ENCODE measurements at regions not wholly inside any gene's neighbourhood (a gene's known extent, or its start where the extent isn't known, plus 50 kb on each side); places are given as distances from the start of the nearest gene placed in this dataset.

DNA sequence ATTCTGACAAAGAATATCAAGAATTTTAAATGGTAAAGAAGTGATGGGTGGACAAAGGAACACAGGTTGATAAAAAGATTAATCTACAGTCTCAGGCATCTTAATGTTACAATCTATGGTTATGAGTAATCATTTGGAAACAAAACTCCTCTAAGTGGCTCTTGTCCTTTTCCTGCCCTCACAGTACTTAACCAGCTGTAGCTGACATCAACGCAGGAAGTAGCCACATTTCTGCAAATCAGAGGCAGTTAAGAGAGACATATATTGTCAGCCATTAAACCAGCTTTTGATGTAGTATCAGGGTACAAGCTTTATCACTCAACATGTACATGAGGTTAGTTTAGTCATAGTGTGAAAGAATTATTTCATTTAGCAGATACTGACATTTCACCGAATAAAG is 244.6 kb downstream of the NR4A2 start:
- DNase-seq = no peak

DNA sequence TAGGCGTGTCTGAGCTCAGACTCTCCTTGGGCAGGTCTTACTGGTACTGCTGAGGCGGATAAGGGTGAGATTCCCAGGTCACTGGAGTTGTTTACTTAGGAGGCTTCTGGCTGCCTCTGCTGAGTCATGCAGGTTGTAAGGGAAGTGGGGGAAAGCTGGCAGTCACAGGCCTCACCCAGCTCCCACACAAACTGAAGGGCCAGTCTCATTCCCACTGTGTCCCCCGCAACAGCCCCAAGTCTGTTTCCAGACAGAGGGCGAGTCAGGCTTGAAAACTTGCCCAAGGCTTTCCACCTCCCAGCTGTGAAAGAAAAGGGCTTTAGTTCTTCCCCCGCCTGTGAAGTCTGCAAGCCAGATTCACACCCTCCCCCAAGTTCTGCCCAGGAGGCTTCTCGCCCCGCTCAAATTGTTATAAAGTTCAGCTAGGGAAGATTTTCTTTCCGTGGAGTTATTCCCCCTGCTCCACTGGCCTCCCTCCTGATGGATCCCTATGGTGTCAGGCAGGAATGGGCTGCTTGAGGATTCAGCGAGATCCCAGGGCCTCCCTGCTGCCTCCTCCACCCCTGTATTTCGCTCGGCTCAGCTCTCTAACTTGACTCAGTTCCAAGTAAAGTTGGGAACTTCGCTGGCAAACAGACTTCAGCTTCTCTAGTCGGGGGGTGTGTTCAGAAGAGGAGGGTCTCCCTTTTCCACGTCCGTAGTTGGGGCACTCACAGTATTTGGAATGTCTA is 248.6 kb downstream of the NR4A2 start:
- DNase-seq = no peak

DNA sequence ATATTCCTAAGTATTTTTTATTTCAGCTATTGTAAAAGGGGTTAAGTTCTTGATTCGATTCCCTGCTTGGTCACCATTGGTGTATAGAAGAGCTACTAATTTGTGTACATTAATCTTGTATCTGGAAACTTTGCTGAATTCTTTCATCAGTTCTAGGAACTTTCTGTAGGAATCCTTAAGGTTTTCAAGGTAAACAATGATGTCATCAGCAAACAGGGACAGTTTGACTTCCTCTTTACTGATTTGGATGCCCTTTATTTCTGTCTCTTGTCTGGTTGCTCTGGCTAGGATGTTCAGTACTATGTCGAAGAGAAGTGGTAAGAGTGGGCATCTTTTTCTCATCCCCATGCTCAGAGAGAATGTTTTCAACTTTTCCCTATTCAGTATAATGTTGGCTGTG is 252.7 kb downstream of the NR4A2 start:
- no peak for DNase-seq

DNA sequence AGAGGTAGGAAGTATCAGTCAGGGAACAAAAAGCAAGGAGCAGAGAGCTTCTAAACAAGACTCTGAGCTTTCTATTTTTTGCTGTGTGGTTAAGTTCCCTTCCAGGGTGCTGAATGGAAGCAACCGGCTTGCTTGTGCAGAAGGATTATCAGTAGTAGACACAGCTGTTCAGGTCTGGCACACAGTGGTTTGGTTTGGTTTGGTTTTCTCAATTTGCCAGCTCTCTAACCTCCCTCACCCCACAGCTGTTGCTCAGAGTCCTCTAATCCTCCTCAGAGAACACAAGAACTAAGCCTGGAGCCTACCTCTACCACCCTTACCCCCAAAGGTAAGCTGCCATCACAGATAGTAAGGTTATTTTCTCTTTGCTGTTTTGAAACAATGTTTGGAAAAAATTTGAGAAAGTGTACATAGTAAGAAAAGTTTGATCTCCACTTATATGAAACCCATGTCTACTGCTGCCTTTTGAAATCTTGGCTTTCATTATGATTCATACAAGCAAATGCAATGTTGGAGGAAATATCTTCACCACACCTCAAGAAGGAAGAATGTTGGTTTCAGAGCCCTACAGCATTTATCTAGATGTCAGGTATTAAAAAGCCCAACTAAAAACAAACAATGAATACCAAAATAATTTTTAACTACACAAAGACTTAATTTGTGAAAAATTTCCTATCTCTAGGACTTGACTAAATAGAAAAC is 255.3 kb downstream of the NR4A2 start:
- DNase-seq = no peak

DNA sequence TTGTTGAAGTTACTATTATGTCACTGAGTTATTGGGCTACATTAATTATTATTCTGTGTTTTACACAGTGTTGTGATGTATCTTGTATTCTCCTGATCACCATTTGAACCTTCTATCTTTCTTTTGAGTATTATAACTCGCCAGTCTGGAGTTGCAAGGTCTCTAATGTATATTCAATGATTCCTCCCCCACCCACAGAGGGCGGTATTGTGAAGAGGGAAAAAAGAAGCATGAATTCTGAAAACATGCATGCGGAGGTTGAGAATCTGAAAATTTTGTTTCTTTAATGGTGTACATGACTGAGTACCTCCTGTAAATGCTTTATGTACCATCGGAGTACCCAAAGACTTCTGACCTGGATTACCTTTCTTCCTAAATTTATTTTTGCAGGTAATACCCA is 266.6 kb downstream of the NR4A2 start:
- no peak for DNase-seq

DNA sequence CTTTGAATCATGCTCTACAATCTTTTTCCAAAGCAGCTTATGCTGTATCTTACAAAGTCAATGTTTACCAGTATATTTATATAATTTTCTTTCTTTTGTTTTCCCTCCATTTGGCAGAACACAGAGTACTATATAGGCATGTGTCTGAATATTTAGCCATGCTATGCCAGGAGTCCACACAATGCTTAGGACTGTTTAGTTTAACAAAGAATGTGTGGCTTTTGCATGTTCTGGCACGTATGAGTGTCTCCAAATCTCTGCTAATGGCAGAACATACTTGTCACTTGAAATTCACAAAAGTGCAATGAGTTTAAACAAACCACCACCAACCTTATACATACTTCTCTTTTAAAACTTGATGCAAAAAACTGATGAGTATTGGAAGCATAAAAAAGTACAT is 268.0 kb downstream of the NR4A2 start:
- DNase-seq = no peak

DNA sequence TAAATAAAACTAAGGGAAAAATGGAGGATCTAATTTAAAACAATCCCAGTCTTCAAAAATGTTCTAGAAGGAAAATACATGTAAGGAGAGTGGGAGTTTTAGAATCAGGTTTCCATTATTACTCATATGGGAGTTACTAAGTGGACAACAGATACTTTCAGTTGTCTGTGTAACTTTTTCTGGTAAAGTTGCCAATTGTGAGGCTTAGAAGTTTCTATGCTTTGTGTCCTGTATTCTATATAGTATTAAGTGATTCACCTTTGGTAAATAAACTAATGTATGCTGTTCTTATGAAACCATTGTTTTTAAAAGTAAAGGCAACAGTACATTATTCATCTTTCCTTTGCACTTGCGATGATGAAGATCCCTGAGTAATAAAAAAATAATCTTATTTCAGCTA is 274.9 kb downstream of the NR4A2 start:
- DNase-seq = no peak

DNA sequence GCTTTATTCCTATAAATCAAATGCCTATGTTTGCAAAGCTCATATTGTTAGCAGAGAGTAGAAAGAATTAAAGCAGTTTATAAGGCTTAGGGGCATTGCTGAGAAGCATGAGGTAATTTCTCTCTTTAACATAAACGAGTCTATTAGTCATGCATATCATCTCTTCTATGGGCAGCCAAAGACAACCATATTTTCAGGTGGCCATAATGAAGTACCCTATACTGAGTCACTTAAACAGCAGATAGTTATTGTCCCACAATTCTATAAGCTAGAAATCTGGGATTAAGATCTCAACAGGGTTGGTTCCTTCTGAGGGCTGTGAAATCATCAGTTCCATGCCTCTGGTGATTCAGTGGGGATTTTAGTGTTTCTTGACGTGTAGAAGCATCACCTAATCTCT is 277.5 kb downstream of the NR4A2 start:
- no peak for DNase-seq

DNA sequence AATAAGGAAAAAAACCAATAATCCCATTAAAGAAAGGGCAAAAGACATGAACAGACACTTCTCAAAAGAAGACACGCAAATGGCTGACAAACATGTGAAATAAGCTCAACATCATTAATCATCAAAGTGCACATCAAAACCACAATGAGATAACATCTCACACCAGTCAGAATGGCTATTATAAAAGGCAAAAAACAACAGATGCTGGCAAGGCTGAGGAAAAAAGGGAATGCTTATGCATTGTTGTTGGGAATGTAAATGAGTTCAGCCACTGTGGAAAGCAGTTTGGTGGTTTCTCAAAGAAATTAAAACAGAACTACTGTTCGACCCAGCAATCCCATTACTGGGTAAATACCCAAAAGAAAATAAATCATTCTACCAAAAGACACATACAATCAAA is 285.6 kb downstream of the NR4A2 start:
- DNase-seq = no peak

DNA sequence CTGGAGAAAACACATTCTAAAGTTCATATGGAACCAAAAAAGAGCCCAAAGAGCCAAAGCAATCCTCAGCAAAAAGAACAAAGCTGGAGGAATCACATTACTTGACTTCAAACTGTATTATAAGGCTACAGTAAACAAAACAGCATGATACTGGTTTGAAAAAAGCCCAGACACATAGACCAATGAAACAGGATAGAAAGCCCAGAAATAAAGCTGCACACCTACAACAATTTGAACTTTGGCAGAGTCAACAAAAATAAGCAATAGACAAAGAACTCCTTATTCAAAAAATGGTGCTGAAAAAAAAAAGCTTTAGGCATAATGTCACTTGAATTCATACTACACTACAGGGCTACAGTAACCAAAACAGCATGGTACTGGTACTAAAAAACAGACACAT is 289.6 kb downstream of the NR4A2 start:
- DNase-seq = no peak

DNA sequence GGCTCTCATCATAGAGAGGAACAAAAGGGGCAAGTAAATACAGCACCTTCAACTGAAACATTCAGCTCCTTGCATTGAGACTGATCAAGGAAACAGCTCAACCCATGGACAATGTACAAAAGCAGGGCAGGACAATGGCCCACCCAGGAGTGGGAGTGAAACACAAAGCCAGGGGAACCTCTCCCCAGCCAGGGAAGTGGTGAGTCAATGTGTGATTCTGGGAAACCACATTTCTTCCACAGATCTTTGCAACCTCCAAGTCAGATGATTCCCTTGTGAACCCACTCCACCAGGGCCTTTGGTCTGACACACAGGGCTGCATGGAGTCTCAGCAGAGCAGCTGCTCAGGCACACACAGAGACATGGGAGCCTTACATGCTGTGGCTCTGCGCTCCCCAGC is 294.5 kb downstream of the NR4A2 start:
- DNase-seq = no peak

DNA sequence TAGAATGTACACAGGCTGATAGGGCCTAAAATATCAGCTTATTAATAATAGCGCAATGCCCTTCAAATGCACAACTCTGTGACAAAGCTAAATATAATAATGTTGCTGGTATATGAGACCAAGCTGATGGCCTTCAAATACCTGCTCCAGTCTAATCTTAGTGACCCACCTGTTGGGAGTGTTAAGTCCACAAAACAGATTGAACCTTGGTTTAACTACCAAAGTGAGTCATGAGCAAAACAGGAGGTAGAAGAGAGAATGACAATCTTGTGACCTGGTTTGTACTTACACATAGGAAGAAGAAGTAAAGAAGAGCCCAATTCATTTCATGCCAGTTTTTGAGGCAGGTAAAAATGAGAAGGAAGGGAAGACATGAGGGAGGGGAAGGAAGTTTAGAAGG is 295.0 kb downstream of the NR4A2 start:
- no peak for DNase-seq

DNA sequence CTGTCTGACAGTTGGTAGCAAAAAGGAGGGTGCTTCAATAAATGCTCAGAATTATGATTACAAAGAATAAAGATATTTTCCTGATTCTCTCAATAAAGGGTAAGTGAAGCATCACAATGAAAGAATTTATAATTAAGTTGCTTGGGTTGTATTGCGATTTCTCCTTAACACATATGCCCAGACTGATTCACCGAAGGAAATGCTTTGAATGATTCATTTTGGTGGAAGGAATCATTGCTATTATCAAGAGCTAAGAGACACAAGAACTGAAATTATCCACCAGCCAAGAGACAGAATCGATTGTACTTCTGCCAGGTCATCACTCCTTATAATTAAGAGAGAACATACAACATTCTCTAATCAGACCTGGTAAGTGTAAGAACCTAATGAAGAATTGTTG is 301.4 kb downstream of the NR4A2 start:
- DNase-seq = no peak

DNA sequence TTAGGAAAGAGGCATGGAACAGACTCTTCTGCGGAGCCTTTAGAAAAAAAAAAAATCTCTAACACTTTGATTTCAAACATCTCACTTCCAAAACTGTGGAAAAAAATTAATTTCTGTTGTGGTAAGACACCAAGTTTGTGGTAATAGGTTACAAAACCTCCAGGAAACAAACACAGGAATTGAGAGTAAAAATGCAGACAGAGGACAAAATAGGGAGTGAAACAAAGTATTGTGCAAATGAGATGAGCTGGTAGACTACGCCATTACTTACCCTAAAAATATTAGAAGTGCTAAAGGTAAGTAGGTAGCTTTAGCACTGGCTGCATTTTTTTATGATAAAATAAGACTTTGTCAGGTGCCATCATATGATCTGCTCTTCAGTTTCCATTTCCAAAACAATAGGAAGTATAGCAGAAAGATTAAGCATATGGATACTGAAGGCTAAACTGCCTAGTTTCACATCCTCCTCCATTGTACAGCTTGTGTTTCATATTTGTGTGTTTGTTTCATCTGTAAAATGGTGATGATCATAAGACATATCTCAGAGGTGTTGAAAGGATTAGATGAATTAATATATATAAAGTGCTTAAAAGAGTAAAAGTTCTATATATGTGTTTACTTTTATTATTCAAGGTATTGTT is 309.2 kb downstream of the NR4A2 start:
- no peak for DNase-seq

DNA sequence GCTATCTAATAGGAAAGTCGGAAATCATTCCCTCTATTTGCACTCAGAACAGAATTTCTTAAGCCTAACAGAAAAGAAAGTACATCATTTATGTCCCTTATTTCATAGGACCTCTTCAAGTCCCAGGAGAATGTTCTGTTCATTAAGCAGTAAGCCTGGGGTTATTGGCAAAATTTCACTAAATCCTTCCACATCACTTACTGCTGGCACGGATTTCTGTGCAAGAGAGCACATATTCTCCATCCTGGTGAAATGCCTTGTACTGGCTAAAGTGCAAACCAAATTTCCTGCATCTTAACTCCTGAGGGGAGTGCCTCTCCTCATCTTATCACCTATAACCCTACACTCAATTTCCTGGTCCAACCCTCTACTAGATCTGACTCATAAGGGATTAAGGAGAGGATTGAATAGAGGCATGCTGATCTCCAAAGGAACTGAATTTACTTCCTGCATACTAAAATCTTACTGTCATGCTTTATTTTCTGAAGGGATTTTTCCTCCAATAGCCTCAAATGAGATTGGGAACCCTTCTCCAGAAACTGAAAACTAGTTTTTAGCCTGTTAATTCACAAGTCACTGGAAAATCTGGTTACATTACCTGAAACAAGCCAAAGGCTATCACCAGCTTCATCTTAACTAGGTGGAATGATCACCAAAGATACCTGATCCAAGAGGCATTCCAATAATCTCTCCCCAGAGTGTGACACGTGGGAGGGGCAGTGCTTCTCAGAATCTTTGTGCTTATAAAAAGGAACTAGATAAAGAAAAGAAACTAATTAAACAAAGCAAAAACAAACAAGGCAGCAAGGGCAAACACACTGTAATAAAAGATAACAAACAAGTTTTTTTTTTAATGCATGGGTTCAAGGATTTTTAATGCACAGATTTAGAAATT is 311.1 kb downstream of the NR4A2 start:
- no peak for DNase-seq

DNA sequence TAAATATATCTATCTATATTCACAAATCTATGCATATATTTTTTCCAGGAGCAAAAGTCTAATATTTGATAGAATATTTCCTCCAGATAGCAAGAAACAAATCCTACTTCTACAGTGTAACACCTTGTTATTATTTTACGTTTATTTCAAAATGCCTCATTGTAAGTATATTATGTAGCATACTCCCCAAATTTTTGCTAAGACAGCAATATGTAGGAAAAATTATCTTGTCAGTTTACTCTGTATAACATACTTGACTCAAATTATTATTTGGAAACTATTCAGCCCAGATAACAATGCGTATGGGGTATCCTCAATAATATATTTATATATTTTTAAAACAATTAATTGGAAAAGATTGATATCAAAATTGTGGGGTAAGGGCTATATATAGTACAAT is 313.2 kb downstream of the NR4A2 start:
- no peak for DNase-seq

DNA sequence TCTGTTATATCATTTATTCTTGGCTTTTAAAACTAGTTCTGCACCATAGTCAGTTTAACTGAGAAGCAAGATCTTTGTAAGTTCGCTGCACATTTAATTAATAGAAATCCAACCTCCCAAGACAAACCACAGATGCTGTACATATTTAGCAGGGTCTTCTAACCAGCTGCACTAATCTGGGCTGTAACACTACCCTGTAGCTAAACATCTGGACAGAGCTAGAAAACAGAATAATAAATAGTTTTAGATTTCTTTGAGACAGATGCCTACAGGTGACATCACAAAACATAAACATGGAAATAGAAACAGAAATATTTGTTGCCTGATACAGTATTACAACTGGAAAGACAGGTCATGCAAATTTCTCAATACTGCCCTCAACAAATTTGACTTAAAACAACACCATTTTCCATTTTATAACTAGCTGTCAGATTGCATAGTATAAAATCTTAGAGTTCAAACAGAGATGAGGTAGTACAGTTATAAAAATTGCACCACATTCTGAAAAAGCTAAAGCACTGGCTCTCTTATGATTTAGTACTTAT is 315.1 kb downstream of the NR4A2 start:
- no peak for DNase-seq

DNA sequence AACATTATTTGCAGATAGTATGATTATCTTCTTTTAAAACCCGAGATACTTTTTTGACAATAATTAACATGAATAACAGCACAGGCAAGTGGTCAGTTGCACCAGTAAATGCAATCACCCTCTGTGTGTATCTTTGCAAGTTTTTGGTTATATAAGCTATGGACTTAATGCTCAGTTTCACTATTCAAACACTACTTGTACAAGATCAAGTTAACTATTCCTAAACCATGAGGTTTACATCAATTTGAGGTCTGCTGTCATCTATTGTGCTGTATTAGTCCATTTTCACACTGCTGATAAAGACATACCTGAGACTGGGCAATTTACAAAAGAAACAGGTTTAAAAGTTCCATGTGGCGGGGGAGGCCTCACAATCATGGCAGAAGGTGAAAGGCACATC is 323.2 kb downstream of the NR4A2 start:
- no peak for DNase-seq

DNA sequence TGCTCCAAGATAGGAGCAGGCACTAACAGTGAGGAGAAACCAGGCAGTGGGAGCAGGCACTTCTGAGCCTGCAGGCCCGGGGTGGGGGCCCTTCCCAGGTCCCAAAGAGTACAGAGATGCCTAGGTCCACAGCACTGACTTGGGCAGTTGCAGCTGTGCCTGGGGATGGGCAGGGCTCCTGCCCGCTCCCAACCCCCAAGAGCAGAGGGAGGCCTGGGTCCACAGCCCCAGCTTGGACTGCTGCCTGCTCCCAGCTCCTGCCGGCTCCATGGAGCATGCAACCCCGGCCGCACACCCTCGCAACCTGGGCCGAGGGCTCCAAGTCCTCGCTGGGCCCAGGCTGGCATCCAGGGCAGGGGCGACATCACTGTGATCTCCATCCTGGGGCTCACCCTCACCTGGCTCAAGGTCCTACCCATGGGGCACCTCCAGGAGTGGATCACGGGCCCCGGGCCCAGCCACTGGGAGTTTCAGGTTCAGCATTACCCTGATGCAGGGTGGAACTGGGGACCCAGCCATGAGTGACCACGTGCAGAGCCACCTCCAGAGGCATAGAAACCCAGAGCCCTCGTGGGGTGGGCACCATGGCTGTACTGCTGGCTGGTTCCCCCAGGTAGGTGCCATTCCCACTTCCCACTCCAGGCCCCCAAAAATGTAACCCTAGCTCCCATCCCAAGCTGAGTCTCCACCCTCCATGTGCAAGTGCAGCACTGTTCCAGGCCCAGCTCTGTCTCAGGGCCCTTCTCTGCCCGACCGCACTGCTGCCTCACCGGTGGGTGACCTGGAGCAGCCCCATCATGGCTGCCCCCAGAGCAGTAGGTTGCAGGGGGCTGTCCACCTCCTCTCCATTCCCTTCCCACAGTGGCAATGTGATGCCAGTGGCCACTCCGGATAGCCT is 325.6 kb downstream of the NR4A2 start:
- DNase-seq = no peak

DNA sequence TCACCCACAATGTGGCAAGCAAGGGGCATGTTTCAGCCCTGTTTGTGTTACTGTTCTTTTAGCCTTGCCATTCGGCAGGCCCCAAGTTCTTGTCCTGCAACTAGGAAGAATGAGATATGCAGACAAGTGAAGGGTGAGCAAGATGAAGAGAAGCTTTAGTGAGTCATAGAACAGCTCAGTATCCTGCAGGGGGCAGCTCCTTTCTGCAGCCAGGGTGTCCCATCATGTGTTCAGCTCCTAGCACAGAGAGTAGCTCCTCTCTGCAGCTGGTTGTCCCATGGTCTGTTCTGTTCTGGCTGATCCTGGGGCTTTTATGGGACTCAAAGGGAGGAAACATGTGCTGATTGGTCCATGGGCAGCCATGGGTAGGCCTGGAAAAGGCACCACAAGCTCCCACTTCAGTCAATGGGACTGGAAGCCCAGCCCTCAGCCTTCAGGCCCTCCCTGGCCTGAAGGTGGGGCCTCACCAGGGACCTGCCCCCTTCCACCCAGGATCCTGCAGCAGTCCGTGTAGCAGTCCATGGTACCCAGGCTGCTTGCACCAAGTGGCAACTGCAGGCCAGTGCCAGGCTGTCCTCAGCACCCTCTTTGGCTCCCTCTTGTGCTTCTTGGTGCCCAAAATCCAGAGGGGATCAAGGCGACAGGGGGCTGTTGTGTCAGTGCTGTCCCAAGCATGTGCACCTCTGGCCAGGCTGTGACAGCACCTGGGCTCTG is 326.4 kb downstream of the NR4A2 start:
- DNase-seq = no peak

DNA sequence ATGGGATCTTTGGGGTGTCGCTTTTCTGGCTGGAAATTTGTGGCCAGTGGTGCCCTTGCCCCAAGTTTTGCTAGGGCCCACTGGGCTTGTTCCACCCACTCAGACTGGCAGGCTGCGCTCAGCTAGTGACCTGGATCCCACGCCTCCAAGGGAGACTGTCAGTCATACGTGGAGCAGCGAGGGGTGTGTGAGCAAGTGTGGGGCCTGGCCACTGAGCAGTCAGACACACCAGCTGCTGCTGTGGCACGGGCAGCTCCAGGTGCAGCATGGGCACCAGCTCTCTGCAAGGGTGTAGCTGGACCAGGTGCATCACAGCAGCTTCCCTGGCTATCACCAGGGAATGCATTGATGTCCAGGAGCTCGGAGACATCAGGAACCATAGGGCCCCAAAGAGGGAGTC is 327.0 kb downstream of the NR4A2 start:
- DNase-seq = no peak

All from CD4-positive, alpha-beta T cell treated with Interferon gamma for 1 hour (primary cell).